Keratinocyte (primary cell): ENCODE measurements at regions not wholly inside any gene's neighbourhood (a gene's known extent, or its start where the extent isn't known, plus 50 kb on each side); places are given as distances from the start of the nearest gene placed in this dataset.

Experiments
- DNase-seq: peaks from one replicate; pipeline ENCODE4 v3.0.0-alpha.2; 2011; ENCODE audit warnings: low read depth, missing footprints, low spot score
- FAIRE-seq: peaks from 2 replicates; lab custom pipeline; 2011; peaks lifted over from hg19 to GRCh38; lab: Jason Lieb, UNC
- H2AFZ ChIP-seq: 2 replicates; pipeline ENCODE4 v1.6.0; 2012; ENCODE audit warnings: low read length, control low read depth, inconsistent platforms; ENCODE audit not compliant: control insufficient read depth
- H3K27ac ChIP-seq: 2 replicates; pipeline ENCODE4 v1.5.1; 2011; ENCODE audit warnings: low read length; ENCODE audit not compliant: control insufficient read depth, insufficient read depth
- H3K27me3 ChIP-seq: 3 replicates; pipeline ENCODE4 v1.6.0; 2011; ENCODE audit warnings: low read length; ENCODE audit not compliant: control insufficient read depth, insufficient read depth; ENCODE audit errors: extremely low read depth
- H3K36me3 ChIP-seq, 2 experiments: 2 replicates in 1 of 2; 3 replicates in 1 of 2; pipeline ENCODE4 v1.5.1; 2011; ENCODE audit warnings: low read length in 2 of 2, mild to moderate bottlenecking in 1 of 2; ENCODE audit not compliant: control insufficient read depth in 2 of 2, insufficient read depth in 2 of 2; ENCODE audit errors: extremely low read depth in 1 of 2
- H3K4me1 ChIP-seq: 3 replicates; pipeline ENCODE4 v1.5.1; 2011; ENCODE audit warnings: low read length; ENCODE audit not compliant: control insufficient read depth, insufficient read depth; ENCODE audit errors: extremely low read depth
- H3K4me2 ChIP-seq: 3 replicates; pipeline ENCODE4 v1.6.0; 2011; ENCODE audit warnings: low read depth, low read length; ENCODE audit not compliant: control insufficient read depth, insufficient read depth; ENCODE audit errors: extremely low read depth
- H3K4me3 ChIP-seq, 3 experiments: fragments of 200-600 bp in 1 of 3; sonication (generic) in 1 of 3; 2 replicates in 2 of 3; 3 replicates in 1 of 3; pipeline ENCODE4 v1.5.1; 2011 to 2016; ENCODE audit warnings: low read length in 3 of 3, mild to moderate bottlenecking in 3 of 3, control low read depth in 2 of 3, inconsistent platforms in 1 of 3, low read depth in 1 of 3, mixed read lengths in 1 of 3, mixed run types in 1 of 3, moderate library complexity in 1 of 3; ENCODE audit not compliant: control insufficient read depth in 2 of 3, insufficient read depth in 2 of 3; ENCODE audit errors: extremely low read depth in 1 of 3
- H3K79me2 ChIP-seq: 2 replicates; pipeline ENCODE4 v1.6.0; 2012; ENCODE audit warnings: low read length; ENCODE audit not compliant: control insufficient read depth, insufficient read depth
- H3K9ac ChIP-seq: 3 replicates; pipeline ENCODE4 v1.6.0; 2011; ENCODE audit warnings: low read length; ENCODE audit not compliant: control insufficient read depth, insufficient read depth; ENCODE audit errors: extremely low read depth
- H3K9me1 ChIP-seq: 3 replicates; pipeline ENCODE4 v1.6.0; 2011; ENCODE audit warnings: low read length; ENCODE audit not compliant: control insufficient read depth, insufficient read depth; ENCODE audit errors: extremely low read depth
- H3K9me3 ChIP-seq: 2 replicates; pipeline ENCODE4 v1.5.1; 2012; ENCODE audit warnings: low read depth, low read length; ENCODE audit not compliant: control insufficient read depth
- H4K20me1 ChIP-seq: 3 replicates; pipeline ENCODE4 v1.6.0; 2011; ENCODE audit warnings: low read length; ENCODE audit not compliant: control insufficient read depth, insufficient read depth; ENCODE audit errors: extremely low read depth
- EZH2 ChIP-seq: IDR thresholded peaks from one replicate; pipeline ENCODE4 v1.6.1; 2012; ENCODE audit warnings: inconsistent platforms, mild to moderate bottlenecking, low read length, moderate library complexity
- dilution Hi-C: fragments of 300-500 bp; cut with MboI; formaldehyde crosslinking; loops from one replicate; pipeline ENCODE4 v1.7.0; 2020; ENCODE audit warnings: low sequenced_read_pairs; ENCODE audit not compliant: extremely low pct_ligation_motif_present
- TF ChIP-seq, protein P1 (sequence below), 3 experiments: IDR thresholded peaks in 1 of 3; conservative IDR thresholded peaks in 1 of 3; optimal IDR thresholded peaks in 1 of 3; 2 replicates in 2 of 3; 3 replicates in 1 of 3; pipeline versions ENCODE3 to v1.5.1; 2011; ENCODE audit warnings: low read length in 3 of 3, mild to moderate bottlenecking in 3 of 3, moderate library complexity in 2 of 3, control low read depth in 1 of 3, inconsistent platforms in 1 of 3; ENCODE audit not compliant: insufficient read depth in 2 of 3; ENCODE audit errors: extremely low read depth in 1 of 3

DNA sequence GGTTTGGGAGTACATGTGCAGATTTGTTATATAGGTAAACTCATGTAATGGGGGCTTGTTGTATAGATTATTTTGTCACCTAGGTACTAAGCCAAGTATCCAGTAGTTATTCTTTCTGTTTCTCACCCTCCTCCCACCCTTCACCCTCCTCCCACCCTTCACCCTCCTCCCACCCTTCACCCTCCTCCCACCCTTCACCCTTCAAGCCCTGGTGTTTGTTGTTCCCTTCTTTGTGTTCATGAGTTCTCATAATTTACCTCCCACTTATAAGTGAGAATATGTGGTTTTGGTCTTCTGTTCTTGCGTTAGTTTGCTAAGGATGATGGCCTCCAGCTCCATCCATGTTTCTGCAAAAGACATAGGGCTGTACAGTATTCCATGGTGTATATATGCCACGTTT is 58.7 kb upstream of the OR10AD1 start:
- H3K27ac ChIP-seq = no peak overlapping the region
- no peak for FAIRE-seq
- no peaks in the 10 kb centered on the region for H3K27me3 ChIP-seq
- no peak overlapping the region for H3K4me3 ChIP-seq
- H3K9me3 ChIP-seq = no peaks in the 10 kb centered on the region
- no peak overlapping the region for H3K4me2 ChIP-seq
- H3K9me1 ChIP-seq = no peaks in the 10 kb centered on the region
- TF ChIP-seq, protein P1, sequence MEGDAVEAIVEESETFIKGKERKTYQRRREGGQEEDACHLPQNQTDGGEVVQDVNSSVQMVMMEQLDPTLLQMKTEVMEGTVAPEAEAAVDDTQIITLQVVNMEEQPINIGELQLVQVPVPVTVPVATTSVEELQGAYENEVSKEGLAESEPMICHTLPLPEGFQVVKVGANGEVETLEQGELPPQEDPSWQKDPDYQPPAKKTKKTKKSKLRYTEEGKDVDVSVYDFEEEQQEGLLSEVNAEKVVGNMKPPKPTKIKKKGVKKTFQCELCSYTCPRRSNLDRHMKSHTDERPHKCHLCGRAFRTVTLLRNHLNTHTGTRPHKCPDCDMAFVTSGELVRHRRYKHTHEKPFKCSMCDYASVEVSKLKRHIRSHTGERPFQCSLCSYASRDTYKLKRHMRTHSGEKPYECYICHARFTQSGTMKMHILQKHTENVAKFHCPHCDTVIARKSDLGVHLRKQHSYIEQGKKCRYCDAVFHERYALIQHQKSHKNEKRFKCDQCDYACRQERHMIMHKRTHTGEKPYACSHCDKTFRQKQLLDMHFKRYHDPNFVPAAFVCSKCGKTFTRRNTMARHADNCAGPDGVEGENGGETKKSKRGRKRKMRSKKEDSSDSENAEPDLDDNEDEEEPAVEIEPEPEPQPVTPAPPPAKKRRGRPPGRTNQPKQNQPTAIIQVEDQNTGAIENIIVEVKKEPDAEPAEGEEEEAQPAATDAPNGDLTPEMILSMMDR (optimal IDR thresholded peaks at IDR 0.05 in 1 of 3, IDR thresholded peaks at IDR 0.05 in 1 of 3, conservative IDR thresholded peaks at IDR 0.05 in 1 of 3; ENCODE audit: extremely low read depth in 1 of 3, insufficient read depth in 2 of 3, low read length in 3 of 3) = no peak
- TF ChIP-seq EZH2 = no peak
- H4K20me1 ChIP-seq = no peaks in the 10 kb centered on the region
- H3K4me1 ChIP-seq = no peaks in the 10 kb centered on the region
- H3K36me3 ChIP-seq = no peaks in the 10 kb centered on the region
- no peaks in the 10 kb centered on the region for H3K79me2 ChIP-seq
- dilution Hi-C loops = no loop called here
- no peak overlapping the region for H2AFZ ChIP-seq
- no peak overlapping the region for H3K9ac ChIP-seq
- DNase-seq = no peak
